ENCODE measurements at regions not wholly inside any gene's neighbourhood (a gene's known extent, or its start where the extent isn't known, plus 50 kb on each side); places are given as distances from the start of the nearest gene placed in this dataset.

- intact Hi-C loops (cut with DNase I): no loop called here
- no peak for DNase-seq
- no peak for ATAC-seq
These were observed 327.5 kb upstream of the JAG1 start for GRCh38 chr20:11001302-11001701.

DNA sequence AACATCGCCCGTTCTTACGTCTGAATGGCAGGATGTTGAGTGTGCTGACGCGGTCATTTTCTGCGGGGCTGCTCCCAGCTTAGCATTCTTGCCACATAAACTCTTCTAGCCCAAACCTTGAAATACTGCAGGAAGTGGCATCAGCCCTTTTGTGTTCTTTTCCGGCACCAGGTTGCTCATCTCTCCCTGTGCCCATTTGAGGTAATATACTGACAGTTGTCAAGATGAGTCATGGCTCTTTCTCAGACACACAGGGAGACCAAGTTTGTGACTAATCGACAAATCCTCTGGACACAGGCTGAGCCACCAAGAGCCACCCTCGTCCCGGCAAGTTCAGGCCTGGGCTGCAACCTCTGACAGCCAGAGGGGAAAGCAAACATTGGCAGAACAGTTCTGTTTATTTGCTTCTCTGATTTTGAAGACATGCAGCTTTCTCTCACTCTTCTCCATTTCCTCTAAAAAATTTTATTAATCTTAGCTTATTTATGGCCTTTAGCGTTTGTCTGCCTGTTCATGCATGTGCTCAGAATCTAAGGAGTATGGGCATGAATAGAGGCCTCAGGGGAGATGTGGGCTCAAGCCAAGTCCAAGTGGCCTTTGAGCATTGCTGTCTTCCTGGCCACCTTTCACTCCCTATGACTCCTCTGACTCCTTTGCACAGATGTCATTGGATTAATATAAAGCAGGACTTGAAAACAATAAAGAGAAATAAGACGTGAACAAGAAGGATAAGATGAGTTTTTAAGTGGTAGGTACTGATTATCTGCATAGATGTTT is 328.2 kb upstream of the JAG1 start:
- peak in 1 of 2 donors; percentile 94 for ATAC-seq
- intact Hi-C loops (cut with DNase I): no loop called here

GRCh38 chr20:11003341-11003740 is 329.5 kb upstream of the JAG1 start:
- DNase-seq (no peak), ATAC-seq (no peak)
- intact Hi-C loops (cut with DNase I): no loop called here

More for the DNA sequence above, 328.2 kb upstream of the JAG1 start:
- DNase-seq: peak; percentile 36

DNA sequence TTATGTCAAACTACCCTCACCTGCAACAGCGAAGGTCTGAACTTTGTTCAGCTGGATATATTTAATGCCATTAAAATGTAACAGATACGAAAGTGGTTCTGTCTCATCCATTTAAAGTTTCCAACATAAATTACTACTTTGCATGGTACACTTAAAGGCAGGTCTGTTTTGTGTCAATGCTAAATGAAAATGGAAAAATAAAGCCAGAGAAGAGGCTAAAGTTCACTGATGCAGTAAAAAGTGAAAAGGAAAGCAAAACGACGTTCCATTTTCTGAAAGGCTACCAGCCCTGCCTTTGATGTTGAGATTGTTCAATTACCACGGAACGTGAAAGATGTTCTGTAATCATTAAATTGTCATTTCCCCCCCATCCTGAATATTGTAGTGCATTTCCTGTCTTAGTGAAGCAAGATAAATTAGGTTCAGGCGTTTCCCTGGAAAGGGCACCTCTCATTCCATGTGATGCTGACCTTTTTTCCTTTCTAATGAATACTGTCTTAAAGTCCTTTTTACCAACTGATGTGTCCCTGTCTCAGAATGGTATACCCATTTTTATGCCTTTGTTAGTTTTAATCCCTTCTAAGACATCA is 334.7 kb upstream of the JAG1 start:
- no peak for DNase-seq
- ATAC-seq: no peak
- intact Hi-C loops (cut with DNase I): no loop called here

DNA sequence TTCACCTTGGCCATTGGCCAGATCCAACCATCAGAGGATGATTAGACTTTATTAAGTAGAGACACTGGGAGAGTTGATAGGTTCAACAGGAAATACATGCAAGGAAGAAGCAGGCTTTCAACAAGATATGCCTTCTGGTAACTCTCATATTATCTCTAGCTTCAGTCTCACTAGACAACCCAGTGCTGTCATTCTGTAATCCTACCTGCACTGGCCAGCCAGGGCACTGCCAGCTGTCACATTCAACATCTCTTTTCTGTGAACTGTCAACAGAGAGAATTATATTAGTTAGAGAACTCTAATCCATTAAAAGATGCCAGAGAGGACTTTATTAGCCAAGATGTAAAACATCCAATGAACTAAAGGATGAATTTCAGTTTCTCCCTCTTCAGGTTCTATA is 337.9 kb upstream of the JAG1 start:
- ATAC-seq (no peak), DNase-seq (no peak)
- intact Hi-C loops (cut with DNase I): no loop called here

GRCh38 chr20:11012975-11013374 is 339.2 kb upstream of the JAG1 start:
- ATAC-seq (peak; percentile 68 to 78), DNase-seq (no peak)
- intact Hi-C loops (cut with DNase I): no loop called here

DNA sequence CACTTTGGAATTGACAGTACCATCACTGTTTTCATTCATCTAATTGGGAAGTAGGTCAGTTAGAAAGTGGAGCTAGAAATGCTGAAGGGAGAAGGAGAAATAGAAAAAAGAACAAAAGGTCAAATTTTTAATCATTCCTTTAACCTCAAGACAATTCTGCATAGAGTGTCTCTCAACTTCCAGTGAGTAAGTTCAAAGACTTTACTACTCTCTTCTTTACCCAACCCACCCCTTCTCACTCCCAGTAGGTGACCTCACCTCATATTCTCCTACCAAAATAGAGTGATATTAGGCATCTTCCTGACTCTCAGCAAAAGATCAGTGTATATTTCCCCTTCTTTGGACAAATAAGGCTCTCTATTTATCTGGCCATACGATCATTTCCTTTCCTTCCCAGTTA is 340.0 kb upstream of the JAG1 start:
- intact Hi-C loops (cut with DNase I): no loop called here
- ATAC-seq: peak in 1 of 2 donors; percentile 44

DNA sequence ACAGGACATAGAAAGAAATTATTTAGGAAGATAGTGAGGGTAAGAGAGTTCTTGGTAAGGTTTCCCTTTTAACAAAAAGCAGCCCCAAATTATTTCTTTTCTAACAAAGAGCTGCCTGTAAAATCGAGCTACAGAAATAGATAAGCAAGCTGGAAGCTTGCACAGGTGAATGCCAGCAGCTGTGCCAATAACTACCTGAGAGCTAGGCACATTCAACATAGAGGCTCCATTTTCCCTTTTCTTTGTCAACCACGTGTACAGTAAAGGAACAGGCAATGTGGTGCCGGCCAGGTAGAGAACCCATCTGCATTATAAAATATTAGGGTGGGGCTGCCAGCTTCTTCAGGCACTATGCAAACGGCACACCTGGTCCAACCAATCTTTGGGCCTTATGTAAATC is 341.6 kb upstream of the JAG1 start:
- ATAC-seq: no peak
- DNase-seq: no peak
- intact Hi-C loops (cut with DNase I): no loop called here

More for the DNA sequence above, 340.0 kb upstream of the JAG1 start:
- DNase-seq: no peak

DNA sequence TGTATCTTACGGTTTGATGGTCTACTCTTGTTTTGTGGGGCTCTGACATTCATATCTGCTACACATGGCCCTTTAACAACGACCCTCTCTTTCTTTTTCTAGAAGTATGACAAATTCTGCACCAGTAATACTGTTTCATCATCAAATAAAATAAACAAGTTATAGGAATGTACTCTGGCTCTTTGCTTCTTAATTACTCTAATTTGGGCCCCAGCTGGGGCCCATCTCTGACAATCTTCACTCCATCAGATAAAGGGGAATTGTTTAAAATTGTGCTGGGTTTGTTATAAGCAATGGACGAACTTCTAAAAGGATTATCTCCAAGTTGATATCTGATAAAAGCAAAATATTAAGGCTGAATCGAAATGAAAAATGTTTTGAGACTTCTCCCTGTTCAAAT is 343.6 kb upstream of the JAG1 start:
- DNase-seq: no peak
- intact Hi-C loops (cut with DNase I): no loop called here
- ATAC-seq: no peak

DNA sequence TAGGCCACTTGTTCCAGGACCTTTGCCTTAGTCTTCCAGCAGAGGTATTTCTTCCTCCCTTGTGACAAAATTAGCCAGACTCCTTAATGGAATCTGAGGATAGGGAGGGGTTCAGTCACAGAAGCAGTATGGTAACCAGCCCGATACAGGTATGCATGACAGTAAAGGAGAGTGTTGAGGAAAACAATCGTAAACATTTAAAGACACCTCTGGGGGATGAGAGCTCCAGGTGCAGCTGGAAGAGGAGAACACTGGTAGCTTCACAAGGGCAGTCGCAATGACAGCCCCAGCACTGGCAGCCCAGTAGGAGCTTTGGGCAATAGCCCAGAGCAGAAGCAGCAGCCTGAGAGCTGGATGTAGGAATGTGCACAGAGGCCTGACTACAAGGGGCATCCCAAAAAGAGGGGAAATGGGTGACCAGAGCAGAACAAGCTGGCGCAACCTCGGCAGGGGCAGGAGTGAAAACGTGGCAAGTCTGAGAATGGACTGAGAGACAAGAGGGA is 344.9 kb upstream of the JAG1 start:
- DNase-seq (no peak), ATAC-seq (no peak)
- intact Hi-C loops (cut with DNase I): no loop called here

DNA sequence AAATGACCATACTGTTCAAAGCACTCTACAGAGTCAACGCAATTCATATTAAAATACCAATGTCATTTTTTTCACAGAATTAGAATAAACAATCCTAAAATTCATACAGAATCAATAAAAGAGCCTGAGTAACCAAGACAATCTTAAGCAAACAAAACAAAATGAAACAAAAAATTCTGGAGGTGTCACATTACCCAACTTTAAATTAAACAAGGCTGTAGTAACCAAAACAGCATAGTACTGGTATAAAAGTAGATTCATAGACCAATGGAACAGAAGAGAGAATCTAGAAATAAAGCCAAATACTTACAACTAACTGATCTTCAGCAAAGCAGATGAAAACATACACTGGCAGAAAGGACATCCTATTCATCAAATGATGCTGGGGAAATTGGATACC is 346.9 kb upstream of the JAG1 start:
- ATAC-seq (no peak), DNase-seq (no peak)
- intact Hi-C loops (cut with DNase I): no loop called here

DNA sequence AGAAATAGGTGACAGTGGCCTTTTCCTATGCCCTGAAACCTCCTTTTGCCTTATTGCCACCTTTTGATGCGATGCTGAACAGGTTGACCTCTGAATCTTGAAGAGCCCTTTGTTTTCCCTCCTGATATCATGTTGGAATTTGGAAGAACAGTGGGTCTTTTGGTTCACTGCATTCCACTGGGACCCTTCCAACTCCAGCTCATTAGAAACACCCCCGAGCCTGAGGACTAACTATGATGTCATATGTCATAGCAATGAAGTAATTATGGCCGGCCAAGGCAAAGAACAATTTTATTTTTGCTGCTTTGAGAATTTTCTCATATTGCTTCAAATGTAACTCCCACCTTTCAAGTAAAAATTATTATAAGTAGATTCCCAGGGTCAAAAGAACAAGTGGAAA is 353.4 kb upstream of the JAG1 start:
- no peak for ATAC-seq
- DNase-seq: no peak
- intact Hi-C loops (cut with DNase I): no loop called here

GRCh38 chr20:11030351-11030750 is 356.6 kb upstream of the JAG1 start:
- DNase-seq: no peak
- no peak for ATAC-seq
- intact Hi-C loops (cut with DNase I): no loop called here

DNA sequence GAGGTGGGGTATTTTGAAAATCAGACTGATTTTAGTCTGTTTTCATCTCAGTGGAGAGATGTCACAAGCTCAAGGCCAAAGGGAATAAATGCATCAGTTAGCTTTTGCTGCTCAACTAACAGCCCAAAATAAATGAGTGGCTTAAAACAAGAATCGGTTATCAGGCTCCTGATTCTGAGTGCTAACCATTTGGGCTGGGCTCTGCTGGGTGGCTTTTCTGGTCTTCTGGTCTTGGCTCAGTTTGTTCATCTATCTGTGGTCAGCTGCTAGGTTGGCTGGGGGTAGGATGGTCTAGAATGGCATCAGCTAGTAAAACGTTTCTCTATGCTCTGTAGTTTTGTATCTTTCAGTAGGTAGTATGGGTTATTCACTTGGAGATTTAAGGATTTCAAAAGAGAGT is 357.5 kb upstream of the JAG1 start:
- intact Hi-C loops (cut with DNase I): no loop called here
- ATAC-seq (no peak), DNase-seq (no peak)

- intact Hi-C loops (cut with DNase I): no loop called here
- DNase-seq (no peak), ATAC-seq (no peak)
These were observed 358.8 kb upstream of the JAG1 start for GRCh38 chr20:11032611-11033010.

DNA sequence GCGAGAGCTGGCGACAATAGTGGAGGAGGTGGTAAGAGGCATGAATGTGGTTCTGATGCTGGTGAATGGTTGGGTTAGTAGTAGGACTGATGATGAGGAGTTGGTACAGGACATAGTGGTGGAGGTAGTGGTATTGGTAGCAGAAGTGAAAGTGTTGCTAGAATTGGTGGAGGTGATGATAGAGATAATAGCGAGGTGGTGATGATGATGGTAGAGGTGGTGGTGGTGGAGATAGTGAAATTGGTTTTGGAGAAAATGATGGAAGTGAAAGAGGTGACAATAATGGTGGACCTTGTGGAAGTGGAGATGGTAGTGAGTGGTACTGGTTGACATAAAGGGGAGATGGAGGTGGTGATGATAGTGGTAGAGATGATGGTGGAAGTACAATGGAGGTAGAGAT is 360.2 kb upstream of the JAG1 start:
- ATAC-seq (no peak), DNase-seq (no peak)
- intact Hi-C loops (cut with DNase I): no loop called here

DNA sequence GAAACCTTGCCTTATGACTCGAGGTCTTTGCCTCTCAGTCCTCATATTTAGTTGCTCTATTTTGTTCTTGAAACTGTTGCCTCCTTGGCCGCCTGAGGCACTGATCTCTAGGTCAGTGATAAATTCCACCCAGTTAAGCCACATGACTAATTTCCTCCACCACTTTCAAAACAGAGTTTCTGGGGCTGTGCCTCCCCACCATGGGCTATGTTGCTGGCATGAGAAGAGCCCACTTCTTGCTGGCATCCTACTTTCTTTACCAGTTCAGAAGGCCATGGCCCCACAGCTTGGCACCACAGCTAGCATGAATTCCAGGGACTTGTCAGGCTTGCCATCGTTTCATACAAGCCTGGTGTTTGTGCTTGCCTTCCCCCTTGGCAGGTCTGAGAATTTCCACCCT is 361.4 kb upstream of the JAG1 start:
- DNase-seq: no peak
- intact Hi-C loops (cut with DNase I): no loop called here
- no peak for ATAC-seq

DNA sequence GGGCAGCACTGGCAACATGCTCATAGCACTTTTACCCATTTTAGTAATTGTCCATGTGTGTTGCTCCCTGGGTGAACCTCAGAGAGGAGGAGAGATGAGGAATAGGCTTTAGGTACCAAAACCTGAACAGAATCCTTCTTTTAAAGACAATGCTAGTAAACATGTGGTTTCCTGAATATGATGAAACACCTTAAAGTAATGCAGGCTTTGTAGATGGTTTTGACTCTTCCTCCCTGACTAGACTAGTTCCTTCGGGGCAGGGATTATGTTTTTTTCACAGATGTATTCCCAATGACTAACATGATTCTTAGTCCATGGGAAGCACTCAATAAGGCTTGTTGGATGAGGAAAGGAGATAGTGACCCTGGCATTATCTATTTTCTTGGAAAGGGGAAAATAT is 367.6 kb upstream of the JAG1 start:
- DNase-seq: no peak
- ATAC-seq: no peak
- intact Hi-C loops (cut with DNase I): no loop called here

- intact Hi-C loops (cut with DNase I): no loop called here
- no peak for DNase-seq
- no peak for ATAC-seq
These were observed 369.2 kb upstream of the JAG1 start for GRCh38 chr20:11043001-11043400.

DNA sequence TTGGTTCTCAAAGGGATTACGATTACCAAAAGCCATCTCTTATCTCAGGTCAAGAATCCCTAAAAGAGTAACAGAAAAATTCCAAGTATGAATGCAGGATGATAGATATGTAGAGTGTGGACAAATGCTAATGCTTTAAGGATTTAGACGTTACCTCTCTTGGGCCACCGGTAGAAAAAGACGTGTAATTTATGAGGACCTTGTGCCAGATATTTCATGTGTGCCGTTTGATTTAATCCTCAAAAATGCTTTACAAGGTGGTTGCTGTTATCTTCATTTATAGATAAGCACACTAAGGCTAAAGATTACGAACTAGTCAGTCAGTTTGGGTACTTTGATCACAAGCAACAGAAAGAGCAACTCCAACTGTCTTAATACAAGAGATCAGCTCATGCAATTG is 370.8 kb upstream of the JAG1 start:
- intact Hi-C loops (cut with DNase I): no loop called here
- no peak for ATAC-seq
- DNase-seq: no peak

Measured in left cardiac atrium (tissue), 4 donors.